ENCODE measurements at regions not wholly inside any gene's neighbourhood (a gene's known extent, or its start where the extent isn't known, plus 50 kb on each side); places are given as distances from the start of the nearest gene placed in this dataset.

- no peak for TF ChIP-seq TAF1 (IDR thresholded peaks at IDR 0.05; ENCODE audit: borderline replicate concordance, low read depth, low read length)
- TF ChIP-seq POLR2A (IDR thresholded peaks at IDR 0.05; ENCODE audit: low read depth, low read length), result no peak
- no peak for TF ChIP-seq POLR2AphosphoS5 (IDR thresholded peaks at IDR 0.05; ENCODE audit: low read depth, low read length)
These were observed 160.4 kb upstream of the GPR101 start for GRCh38 chrX:137194164-137194563.

Data from GM12892 (cell line).